GM19328 (cell line): ENCODE measurements at regions not wholly inside any gene's neighbourhood (a gene's known extent, or its start where the extent isn't known, plus 50 kb on each side); places are given as distances from the start of the nearest gene placed in this dataset.
A peak's percentile ranks its signal among the peaks of the same experiment; 100 is the strongest.

Experiments used
- ATAC-seq: cut with Tn5 transposase; IDR thresholded peaks from one replicate; pipeline ENCODE4 v1.9.1; 2021; ENCODE audit warnings: mild to moderate bottlenecking, moderate library complexity; ENCODE audit not compliant: unreplicated experiment

GRCh38 chr6:11366183-11366933 is 133.9 kb upstream of the NEDD9 start:
- ATAC-seq: peak; percentile 66

DNA sequence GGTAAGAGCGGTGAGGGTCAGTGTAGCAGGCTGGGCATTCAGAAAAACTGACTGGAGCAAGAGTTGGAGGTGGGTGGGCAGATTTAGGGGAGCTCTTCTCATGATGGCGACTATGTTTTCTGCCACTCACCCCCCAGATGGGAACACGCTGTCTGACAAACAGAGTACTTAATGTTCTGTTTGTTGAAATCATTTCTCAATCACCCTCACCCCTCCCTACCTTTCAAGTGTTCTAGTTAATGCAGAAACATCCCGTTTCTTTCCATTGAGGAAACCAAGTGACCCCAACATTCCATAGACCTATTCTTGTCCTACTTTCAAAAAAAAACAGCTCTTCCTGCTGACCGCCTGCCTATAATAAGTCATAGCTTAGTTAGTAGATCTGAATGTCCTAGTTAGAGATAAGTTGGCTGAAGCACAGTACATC is 132.5 kb upstream of the NEDD9 start:
- no peak for ATAC-seq

- ATAC-seq: no peak
These were observed 131.6 kb upstream of the NEDD9 start for GRCh38 chr6:11363881-11364576.

DNA sequence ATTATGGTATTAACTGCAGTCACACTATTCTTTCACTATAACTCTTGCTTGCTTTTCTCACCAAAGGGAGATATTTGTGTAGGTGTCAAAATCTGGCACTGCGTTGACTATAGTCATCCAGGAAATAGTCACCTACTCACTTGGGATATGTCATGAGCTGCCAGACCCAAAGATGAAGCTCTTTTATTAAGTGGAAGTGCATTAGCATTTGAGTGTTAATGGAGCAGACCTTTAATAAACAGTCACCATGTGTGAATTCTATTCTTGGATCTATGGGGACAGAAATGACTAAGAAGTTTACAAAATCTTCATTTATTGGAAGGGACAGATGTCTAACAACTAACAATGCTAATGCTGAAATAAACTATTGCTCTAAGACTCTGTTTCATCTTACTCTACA is 130.1 kb upstream of the NEDD9 start:
- no peak for ATAC-seq

DNA sequence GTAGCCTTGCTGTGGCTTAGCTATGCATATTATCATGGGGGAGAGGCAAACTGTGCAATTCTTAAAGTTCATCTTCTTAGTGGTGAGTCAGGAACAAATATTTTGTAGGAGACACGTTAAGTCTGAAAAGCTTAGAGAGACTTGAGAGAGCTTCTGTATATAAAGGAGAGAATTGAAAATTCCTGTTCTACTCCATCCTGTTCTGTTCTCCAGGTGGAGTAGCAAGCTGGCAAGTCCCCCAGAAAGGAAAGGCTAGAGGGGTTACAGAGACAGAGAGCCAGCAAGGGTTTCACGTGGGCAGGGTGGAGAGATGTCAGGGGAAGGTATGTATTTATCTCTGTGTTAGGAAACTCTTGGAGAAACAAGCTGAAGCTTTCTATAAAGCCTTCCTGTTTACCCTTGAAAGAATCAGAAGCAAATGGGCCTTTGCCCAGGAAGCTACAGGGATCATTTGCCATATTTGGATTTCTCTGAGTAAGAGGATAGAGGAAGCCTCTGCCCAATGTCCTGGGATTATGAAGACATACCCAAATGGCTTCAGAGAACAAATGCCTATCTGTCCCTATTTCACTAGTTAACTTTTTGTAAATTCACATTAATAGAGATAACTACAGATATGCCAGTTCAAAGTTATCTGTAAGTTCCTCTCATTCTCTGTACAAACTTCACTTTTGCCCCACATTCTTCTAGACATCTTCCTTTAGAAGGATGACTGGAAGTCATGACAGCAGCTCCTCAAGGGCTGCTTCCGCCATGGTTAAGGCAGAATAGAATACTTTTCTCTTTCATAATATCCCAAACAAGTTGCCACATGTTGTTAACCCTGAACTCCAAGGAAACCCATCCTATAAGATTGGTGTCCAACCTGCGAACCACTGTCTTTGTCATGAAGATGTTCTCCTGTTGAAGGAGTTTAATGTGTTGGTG is 126.7 kb upstream of the NEDD9 start:
- no peak for ATAC-seq

GRCh38 chr6:11357285-11357684 is 124.8 kb upstream of the NEDD9 start:
- ATAC-seq: no peak

GRCh38 chr6:11356404-11357155 is 124.1 kb upstream of the NEDD9 start:
- ATAC-seq: no peak

DNA sequence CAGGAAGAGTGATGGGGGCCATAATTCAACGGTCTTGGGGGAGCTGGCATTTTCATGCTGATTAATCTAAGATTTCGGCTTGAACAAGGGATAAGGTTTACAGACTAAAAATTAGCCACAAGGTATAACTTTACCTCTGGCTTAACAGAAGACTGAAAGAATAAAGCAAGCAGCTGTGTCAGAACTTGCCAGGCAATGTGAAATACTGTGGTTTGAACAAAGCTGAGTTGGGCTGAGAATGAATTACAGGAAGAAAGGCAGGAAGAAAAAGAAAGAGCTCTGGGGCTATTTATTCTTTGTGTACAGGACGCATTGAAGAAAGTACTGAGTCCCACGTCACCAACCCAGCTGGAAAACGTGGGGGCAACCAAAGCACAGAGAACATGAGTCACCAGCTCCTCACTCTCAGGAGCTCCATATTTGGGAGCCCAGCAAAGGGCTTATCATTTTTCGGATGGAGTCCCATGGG is 121.5 kb upstream of the NEDD9 start:
- no peak for ATAC-seq

DNA sequence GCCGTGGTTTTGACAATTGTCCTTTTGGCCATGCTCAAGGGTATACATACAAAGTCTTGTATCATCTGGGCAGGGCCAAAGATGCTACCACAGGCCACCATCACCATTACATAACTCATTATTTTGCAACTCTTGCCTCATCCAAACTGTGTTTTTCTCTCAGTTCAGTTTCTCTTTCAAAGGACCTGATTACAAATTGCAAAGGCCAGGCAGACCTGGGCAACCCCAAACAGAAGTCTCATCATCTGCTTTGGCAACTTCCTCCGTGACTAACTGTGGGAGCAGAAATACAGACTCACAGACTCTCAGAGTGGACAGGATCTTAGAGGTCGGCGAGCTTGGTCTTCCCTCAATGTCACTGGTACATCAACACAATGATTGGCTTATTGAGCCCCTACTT is 117.8 kb upstream of the NEDD9 start:
- no peak for ATAC-seq

DNA sequence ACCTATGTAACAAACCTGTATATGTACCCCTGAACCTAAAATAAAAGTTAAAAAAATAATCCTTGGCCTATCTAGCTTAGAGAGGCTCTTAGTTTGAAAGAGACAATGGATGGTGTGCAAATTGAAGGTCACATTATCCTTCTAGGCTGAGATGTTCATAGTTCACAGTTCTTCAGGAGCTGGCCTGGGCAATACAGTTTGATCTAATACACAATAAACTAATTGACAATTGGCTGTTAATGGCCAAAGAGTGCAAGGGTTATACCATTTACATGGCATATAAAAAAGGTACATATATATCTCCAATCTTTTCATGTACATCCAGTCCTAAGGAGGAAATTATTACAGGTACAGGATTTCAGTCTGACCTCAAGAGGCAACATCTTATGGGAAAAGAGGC is 117.4 kb upstream of the NEDD9 start:
- no peak for ATAC-seq

DNA sequence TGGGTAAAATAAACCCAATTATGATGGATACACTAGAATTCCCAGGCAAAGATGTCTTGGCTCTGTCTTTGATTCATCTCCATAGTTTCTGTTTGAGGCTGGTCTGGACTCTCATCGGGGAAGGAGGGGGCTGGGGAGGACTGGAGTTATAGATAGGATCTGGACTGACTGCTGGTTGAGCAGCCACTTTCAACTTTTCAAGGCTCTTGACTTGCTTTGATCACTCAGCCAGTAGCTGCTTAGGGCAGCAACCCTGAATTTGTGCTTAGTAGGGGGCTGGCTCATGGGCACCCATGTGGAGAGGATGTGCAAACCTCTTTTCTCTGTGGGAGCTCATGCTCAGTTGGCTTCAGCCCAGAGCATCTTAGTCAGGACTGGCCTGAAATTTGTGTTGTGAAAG is 114.0 kb upstream of the NEDD9 start:
- ATAC-seq: peak; percentile 52

DNA sequence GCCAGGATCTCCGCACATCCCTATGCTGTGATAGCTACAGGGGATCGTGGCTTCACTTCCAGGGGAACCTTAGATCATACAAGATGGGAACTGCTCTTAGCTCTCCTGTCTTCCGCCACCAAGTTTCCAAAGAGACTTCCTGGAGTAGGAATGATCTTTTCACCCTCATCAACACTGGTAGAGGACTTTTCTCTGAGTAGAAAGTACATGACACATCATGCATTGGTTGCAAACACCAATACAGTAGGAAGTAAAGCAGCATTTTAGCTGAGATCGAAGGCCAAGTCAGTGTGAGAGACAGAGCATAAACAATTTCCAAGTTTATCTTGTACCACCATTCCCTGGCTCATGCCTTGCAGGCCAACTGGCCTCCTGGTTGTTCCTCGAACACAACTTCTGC is 113.1 kb upstream of the NEDD9 start:
- ATAC-seq: no peak

DNA sequence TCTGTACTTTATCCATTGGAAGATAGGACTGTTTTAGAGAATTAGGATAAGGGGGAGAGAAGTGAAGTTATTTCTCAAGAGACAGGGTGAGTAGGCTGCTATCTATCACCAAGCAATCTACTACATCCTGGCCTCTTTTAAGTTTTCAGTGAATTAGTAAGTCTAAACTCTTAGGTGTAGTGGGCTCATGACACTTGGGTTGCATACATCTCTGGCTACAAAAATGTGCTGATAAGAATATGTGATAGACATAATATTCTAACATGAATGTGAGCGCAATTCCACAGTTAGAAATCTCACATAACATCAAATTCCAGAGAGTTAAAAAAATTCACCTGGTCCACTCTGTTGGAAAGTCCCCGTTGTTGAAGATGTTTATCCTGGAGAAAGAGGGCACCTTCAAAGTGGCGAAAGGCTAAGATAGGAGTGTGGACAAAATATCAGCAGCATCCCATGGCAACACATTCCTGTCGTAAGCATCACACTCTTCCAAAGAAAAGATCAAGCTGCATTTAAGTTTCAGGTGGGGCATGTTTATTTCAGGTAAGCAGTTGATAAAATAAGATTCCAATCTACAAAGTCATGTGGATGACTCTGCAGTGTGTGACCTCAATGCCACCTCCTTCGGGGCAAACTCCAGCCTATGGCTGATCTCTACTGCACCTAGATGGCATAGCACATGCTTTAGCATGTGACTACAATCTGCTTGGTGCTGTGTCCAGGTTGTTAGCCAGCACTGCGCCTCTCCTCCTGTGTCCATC is 111.7 kb upstream of the NEDD9 start:
- ATAC-seq: no peak

DNA sequence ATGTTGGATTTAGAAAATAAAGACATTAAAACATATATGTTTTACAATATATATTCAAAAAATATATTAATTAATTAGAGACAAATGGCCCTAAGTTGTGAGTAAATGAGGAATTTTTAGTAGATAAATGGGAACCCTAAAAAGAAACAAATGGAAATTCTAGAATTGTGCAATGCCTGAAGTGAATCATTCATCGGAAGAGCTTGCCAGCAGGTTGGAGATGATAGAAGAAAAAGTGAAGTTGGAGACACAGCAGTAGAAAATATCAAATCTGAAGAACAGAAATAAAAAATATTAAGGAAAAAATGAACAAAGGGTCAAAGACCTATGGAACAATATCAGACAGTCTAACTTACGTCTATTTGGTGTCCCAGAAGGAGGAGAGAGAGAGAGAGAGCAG is 109.4 kb upstream of the NEDD9 start:
- no peak for ATAC-seq

DNA sequence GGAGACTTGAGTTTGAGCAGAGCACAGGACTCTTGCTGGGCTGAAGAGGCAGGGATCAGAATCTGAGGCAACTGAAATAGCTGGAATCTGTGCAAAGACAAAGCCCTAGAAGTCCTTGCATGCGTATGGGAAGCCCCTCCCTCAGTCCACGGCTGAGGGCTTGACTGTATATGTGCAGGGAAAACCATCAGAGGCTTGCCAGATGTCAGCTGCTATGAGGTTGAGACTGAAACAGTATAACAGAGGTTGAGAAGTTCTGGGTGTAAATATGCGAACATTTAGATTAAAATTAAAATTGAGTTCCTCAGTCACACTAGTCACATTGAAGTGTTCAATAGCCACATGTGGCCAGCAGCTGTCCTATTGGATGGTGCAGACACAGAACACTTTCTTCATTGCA is 108.8 kb upstream of the NEDD9 start:
- ATAC-seq: no peak

GRCh38 chr6:11339380-11339779 is 106.9 kb upstream of the NEDD9 start:
- no peak for ATAC-seq

GRCh38 chr6:11337306-11337705 is 104.8 kb upstream of the NEDD9 start:
- ATAC-seq: no peak

DNA sequence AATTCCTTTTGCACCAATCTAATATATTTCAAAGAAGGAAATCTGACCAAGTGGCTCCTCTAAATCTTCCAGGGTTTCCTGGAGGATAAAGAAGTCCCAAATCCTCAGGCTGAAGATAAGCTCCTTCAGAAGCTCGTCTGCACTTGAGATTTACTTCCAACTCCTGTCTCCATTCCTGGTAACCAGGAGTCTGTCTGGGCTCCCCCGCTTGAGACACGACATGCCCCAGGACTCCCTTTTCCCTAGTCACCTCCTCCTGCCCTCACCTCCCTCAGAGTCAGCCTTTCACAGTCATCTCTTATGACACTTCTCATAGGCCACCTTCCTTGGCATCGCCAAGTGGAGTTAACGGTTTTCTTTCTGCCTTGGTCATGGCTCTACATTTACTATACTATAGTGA is 103.4 kb upstream of the NEDD9 start:
- no peak for ATAC-seq

GRCh38 chr6:11333132-11333849 is 100.8 kb upstream of the NEDD9 start:
- ATAC-seq: no peak
